ENCODE measurements at regions not wholly inside any gene's neighbourhood (a gene's known extent, or its start where the extent isn't known, plus 50 kb on each side); places are given as distances from the start of the nearest gene placed in this dataset.
A peak's percentile ranks its signal among the peaks of the same experiment; 100 is the strongest.

GRCh38 chr13:48906200-48906599, 69.5 kb upstream of the FNDC3A start:
- no peak for DNase-seq
- ATAC-seq = no peak
- Histone ChIP-seq H3K4me1 (peaks cover 0 to 28% of the 10 kb centered on the region in 2 donors), H3K9me3 (no peaks in the 10 kb centered on the region), H3K27me3 (no peaks in the 10 kb centered on the region), H3K27ac (no peak overlapping the region), H3K36me3 (no peaks in the 10 kb centered on the region), H3K4me3 (no peak overlapping the region)
- TF ChIP-seq CTCF (IDR thresholded peaks at IDR 0.05) = no peak
- intact Hi-C loops (cut with DNase I) = no loop called here

- intact Hi-C loops (cut with DNase I) = no loop called here
- Histone ChIP-seq H3K4me1 (peaks cover 0 to 14% of the 10 kb centered on the region in 2 donors), H3K4me3 (no peak overlapping the region), H3K36me3 (no peaks in the 10 kb centered on the region), H3K9me3 (no peaks in the 10 kb centered on the region), H3K27me3 (no peaks in the 10 kb centered on the region), H3K27ac (no peak overlapping the region)
- no peak for TF ChIP-seq CTCF (IDR thresholded peaks at IDR 0.05)
- DNase-seq (no peak), ATAC-seq (no peak)
These were observed 67.2 kb upstream of the FNDC3A start for GRCh38 chr13:48908381-48909055.

GRCh38 chr13:48909056-48909389, 66.7 kb upstream of the FNDC3A start:
- no peak for TF ChIP-seq CTCF (IDR thresholded peaks at IDR 0.05)
- peaks cover 0 to 9% of the 10 kb centered on the region in 2 donors for H3K4me1 ChIP-seq
- no peak for DNase-seq
- intact Hi-C loops (cut with DNase I) = no loop called here
- no peak overlapping the region for H3K27ac ChIP-seq
- H3K36me3 ChIP-seq = no peaks in the 10 kb centered on the region
- H3K9me3 ChIP-seq = no peaks in the 10 kb centered on the region
- H3K27me3 ChIP-seq = no peaks in the 10 kb centered on the region
- H3K4me3 ChIP-seq = no peak overlapping the region
- ATAC-seq = peak; percentile 36

GRCh38 chr13:48910686-48911085, 65.0 kb upstream of the FNDC3A start:
- Histone ChIP-seq H3K27me3 (no peaks in the 10 kb centered on the region), H3K27ac (no peak overlapping the region), H3K9me3 (no peaks in the 10 kb centered on the region), H3K4me1 (no peaks in the 10 kb centered on the region), H3K4me3 (no peak overlapping the region), H3K36me3 (no peaks in the 10 kb centered on the region)
- no peak for ATAC-seq
- no peak for TF ChIP-seq CTCF (IDR thresholded peaks at IDR 0.05)
- DNase-seq = no peak
- intact Hi-C loops (cut with DNase I) = no loop called here

- Histone ChIP-seq H3K36me3 (no peaks in the 10 kb centered on the region), H3K9me3 (no peaks in the 10 kb centered on the region), H3K27me3 (no peaks in the 10 kb centered on the region), H3K27ac (no peak overlapping the region), H3K4me1 (no peaks in the 10 kb centered on the region), H3K4me3 (no peak overlapping the region)
- ATAC-seq = no peak
- no peak for TF ChIP-seq CTCF (IDR thresholded peaks at IDR 0.05)
- no peak for DNase-seq
- intact Hi-C loops (cut with DNase I) = no loop called here
These were observed 56.0 kb upstream of the FNDC3A start for GRCh38 chr13:48919751-48920150.
